ENCODE measurements at regions not wholly inside any gene's neighbourhood (a gene's known extent, or its start where the extent isn't known, plus 50 kb on each side); places are given as distances from the start of the nearest gene placed in this dataset.

DNA sequence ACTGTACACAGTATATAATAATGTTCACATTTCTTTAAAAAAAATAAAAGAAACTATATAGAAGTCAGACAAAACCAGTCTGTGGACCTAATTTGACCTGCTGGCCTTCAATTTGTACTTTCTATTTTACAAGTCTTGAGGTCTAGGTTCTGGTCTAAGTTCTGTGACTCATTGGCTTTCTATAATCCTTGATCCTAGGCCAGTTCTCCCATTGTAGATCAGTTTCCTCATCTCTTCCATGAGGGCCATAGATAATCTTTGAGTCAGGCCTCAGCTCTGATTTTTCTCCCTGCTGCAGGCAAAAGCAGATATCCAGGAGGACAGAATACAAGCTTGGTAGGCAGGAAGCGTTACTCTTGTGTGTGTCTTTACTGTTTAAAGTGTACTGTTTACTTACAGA is 603.7 kb upstream of the CAMK1G start:
- H3K79me2 ChIP-seq (ENCODE audit: insufficient read depth, low read length), result no peaks in the 10 kb centered on the region
- no peaks in the 10 kb centered on the region for H3K4me1 ChIP-seq (ENCODE audit: insufficient read depth, low read length, poor library complexity, severe bottlenecking)
- H3K4me3 ChIP-seq (ENCODE audit: low read length, poor library complexity, severe bottlenecking), result no peak overlapping the region
- H3K36me3 ChIP-seq (ENCODE audit: insufficient read depth, low read length), result no peaks in the 10 kb centered on the region
- no peak for TF ChIP-seq EZH2phosphoT487 (IDR thresholded peaks at IDR 0.05; ENCODE audit: borderline replicate concordance)
- TF ChIP-seq, protein P1, sequence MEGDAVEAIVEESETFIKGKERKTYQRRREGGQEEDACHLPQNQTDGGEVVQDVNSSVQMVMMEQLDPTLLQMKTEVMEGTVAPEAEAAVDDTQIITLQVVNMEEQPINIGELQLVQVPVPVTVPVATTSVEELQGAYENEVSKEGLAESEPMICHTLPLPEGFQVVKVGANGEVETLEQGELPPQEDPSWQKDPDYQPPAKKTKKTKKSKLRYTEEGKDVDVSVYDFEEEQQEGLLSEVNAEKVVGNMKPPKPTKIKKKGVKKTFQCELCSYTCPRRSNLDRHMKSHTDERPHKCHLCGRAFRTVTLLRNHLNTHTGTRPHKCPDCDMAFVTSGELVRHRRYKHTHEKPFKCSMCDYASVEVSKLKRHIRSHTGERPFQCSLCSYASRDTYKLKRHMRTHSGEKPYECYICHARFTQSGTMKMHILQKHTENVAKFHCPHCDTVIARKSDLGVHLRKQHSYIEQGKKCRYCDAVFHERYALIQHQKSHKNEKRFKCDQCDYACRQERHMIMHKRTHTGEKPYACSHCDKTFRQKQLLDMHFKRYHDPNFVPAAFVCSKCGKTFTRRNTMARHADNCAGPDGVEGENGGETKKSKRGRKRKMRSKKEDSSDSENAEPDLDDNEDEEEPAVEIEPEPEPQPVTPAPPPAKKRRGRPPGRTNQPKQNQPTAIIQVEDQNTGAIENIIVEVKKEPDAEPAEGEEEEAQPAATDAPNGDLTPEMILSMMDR (conservative IDR thresholded peaks at IDR 0.05; ENCODE audit: low read length), result no peak
- H2AFZ ChIP-seq (ENCODE audit: low read length), result no peak overlapping the region
- no peak overlapping the region for H3K9ac ChIP-seq (ENCODE audit: low read depth, low read length, poor library complexity, severe bottlenecking)
- H3K27me3 ChIP-seq (ENCODE audit: insufficient read depth, low read length, poor library complexity, severe bottlenecking), result no peaks in the 10 kb centered on the region
- no peaks in the 10 kb centered on the region for H3K9me3 ChIP-seq (ENCODE audit: insufficient read depth, low read depth, low read length)
- no peaks in the 10 kb centered on the region for H4K20me1 ChIP-seq (ENCODE audit: insufficient read depth, low read length, poor library complexity, severe bottlenecking)
- no peaks in the 10 kb centered on the region for H3K9me2 ChIP-seq (replicated peaks; ENCODE audit: low read depth, low read length)
- H3K4me2 ChIP-seq (ENCODE audit: low read depth, low read length, poor library complexity, severe bottlenecking), result no peak overlapping the region
- H3F3A ChIP-seq (ENCODE audit: low read depth), result no peaks in the 10 kb centered on the region

DNA sequence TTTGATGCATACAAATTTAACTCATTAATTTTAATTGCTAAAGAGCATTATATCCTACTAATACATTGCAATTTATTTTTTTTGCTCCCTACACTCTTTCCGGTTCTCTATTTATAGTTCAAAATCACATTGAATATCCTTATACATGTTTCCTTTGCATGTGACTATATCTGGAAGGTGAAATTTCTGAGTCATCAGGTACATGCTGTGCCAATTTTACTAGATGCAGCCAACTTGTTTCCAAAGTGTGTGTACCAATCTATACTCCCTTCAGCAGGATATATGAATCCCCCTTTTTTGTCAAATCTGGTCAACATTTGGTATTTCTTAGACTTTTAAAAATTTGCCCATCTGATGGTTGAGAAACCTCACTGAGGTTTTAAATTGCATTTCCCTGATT is 602.9 kb upstream of the CAMK1G start:
- Histone ChIP-seq H3K9me2 (replicated peaks; ENCODE audit: low read depth, low read length) (no peaks in the 10 kb centered on the region), H3K4me1 (ENCODE audit: insufficient read depth, low read length, poor library complexity, severe bottlenecking) (no peaks in the 10 kb centered on the region), H3K4me2 (ENCODE audit: low read depth, low read length, poor library complexity, severe bottlenecking) (no peak overlapping the region)

DNA sequence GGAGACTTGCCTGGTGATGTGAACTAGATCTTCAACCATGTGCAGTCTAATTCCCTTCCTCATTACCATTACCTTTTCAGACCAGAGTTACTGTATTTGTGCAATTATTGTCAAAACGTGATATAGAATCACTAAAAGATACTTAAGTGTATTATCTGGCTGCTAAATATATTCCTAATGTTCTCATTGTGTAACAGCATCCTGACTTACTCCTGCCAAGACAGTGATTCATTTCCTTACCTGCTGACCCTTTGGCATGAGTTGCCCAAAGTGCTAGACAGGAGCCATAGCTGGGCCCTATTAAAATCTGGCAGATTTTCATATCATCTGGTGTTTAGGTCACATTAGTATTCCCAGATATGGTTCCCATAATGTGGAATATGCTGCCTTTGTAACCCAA is 598.3 kb upstream of the CAMK1G start:
- Histone ChIP-seq H3K4me1 (ENCODE audit: insufficient read depth, low read length, poor library complexity, severe bottlenecking) (peaks cover 8% of the 10 kb centered on the region), H3K36me3 (ENCODE audit: insufficient read depth, low read length) (no peaks in the 10 kb centered on the region), H3F3A (ENCODE audit: low read depth) (no peaks in the 10 kb centered on the region), H3K4me3 (ENCODE audit: low read length, poor library complexity, severe bottlenecking) (no peak overlapping the region), H4K20me1 (ENCODE audit: insufficient read depth, low read length, poor library complexity, severe bottlenecking) (no peaks in the 10 kb centered on the region), H3K9me2 (replicated peaks; ENCODE audit: low read depth, low read length) (no peaks in the 10 kb centered on the region), H3K9ac (ENCODE audit: low read depth, low read length, poor library complexity, severe bottlenecking) (no peak overlapping the region), H2AFZ (ENCODE audit: low read length) (no peak overlapping the region), H3K9me3 (ENCODE audit: insufficient read depth, low read depth, low read length) (no peaks in the 10 kb centered on the region), H3K79me2 (ENCODE audit: insufficient read depth, low read length) (no peaks in the 10 kb centered on the region), H3K4me2 (ENCODE audit: low read depth, low read length, poor library complexity, severe bottlenecking) (no peak overlapping the region), H3K27me3 (ENCODE audit: insufficient read depth, low read length, poor library complexity, severe bottlenecking) (no peaks in the 10 kb centered on the region)
- TF ChIP-seq EZH2phosphoT487 (IDR thresholded peaks at IDR 0.05; ENCODE audit: borderline replicate concordance), result no peak
- TF ChIP-seq, protein P1 (conservative IDR thresholded peaks at IDR 0.05; ENCODE audit: low read length), result no peak

More for the DNA sequence above, 602.9 kb upstream of the CAMK1G start:
- no peaks in the 10 kb centered on the region for H3K79me2 ChIP-seq (ENCODE audit: insufficient read depth, low read length)
- no peak overlapping the region for H3K4me3 ChIP-seq (ENCODE audit: low read length, poor library complexity, severe bottlenecking)
- TF ChIP-seq EZH2phosphoT487 (IDR thresholded peaks at IDR 0.05; ENCODE audit: borderline replicate concordance), result no peak
- TF ChIP-seq, protein P1 (conservative IDR thresholded peaks at IDR 0.05; ENCODE audit: low read length), result no peak
- H3K9me3 ChIP-seq (ENCODE audit: insufficient read depth, low read depth, low read length), result no peaks in the 10 kb centered on the region
- no peaks in the 10 kb centered on the region for H3F3A ChIP-seq (ENCODE audit: low read depth)
- no peak overlapping the region for H2AFZ ChIP-seq (ENCODE audit: low read length)
- no peaks in the 10 kb centered on the region for H3K27me3 ChIP-seq (ENCODE audit: insufficient read depth, low read length, poor library complexity, severe bottlenecking)
- H3K36me3 ChIP-seq (ENCODE audit: insufficient read depth, low read length), result no peaks in the 10 kb centered on the region
- no peak overlapping the region for H3K9ac ChIP-seq (ENCODE audit: low read depth, low read length, poor library complexity, severe bottlenecking)
- no peaks in the 10 kb centered on the region for H4K20me1 ChIP-seq (ENCODE audit: insufficient read depth, low read length, poor library complexity, severe bottlenecking)

All from Loucy (cell line).